Activated T-cell treated with anti-CD3 and anti-CD28 coated beads, Interleukin-2, amount 50 U/mL, for 4 hours (primary cell): ENCODE measurements at regions not wholly inside any gene's neighbourhood (a gene's known extent, or its start where the extent isn't known, plus 50 kb on each side); places are given as distances from the start of the nearest gene placed in this dataset.

ENCODE experiments used
- ATAC-seq, 2 donors: fragments of 200-7000 bp; cut with Tn5 transposase; one replicate each; pipeline ENCODE4 v1.10.0; 2021
- DNase-seq: peaks from one replicate; pipeline ENCODE4 v3.0.0-alpha.2; 2020
- H3K27me3 Mint-ChIP-seq: one replicate; pipeline ENCODE4 v1.8.0; 2021; ENCODE audit warnings: low read depth, mixed read lengths
- H3K36me3 Mint-ChIP-seq: one replicate; pipeline ENCODE4 v1.8.0; 2022; ENCODE audit warnings: mixed read lengths; ENCODE audit not compliant: insufficient read depth
- H3K4me1 Mint-ChIP-seq: one replicate; pipeline ENCODE4 v1.8.0; 2021; ENCODE audit warnings: low read depth, mixed read lengths
- H3K4me3 Mint-ChIP-seq: one replicate; pipeline ENCODE4 v1.8.0; 2021; ENCODE audit warnings: mild to moderate bottlenecking, moderate library complexity, mixed read lengths
- H3K9me3 Mint-ChIP-seq: one replicate; pipeline ENCODE4 v1.8.0; 2021; ENCODE audit warnings: mixed read lengths

DNA sequence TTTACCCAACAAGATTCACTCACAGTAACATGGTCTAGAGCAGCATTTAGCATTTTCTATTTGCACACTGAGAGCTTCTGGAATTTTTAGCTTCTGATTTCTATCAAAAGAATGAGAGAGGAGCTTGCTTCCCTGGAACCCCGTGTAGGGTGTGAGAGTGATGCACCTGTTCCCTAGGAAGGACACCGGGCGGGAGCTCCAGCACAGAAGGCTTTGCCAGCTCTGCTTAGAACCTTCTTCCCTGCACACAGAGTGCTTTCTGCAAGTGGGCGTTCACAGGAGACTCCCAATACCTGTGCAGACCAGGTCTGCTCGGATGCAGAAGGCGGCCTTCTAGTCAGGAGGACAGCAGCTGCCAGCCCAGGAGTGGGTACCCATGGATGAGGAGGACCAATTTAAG, 217.3 kb downstream of the TBXT start:
- H3K4me3 Mint-ChIP-seq = no peak overlapping the region
- H3K27me3 Mint-ChIP-seq = peaks cover 8% of the 10 kb centered on the region
- H3K9me3 Mint-ChIP-seq = no peaks in the 10 kb centered on the region
- DNase-seq (no peak), ATAC-seq (no peak)
- H3K36me3 Mint-ChIP-seq = no peaks in the 10 kb centered on the region
- H3K4me1 Mint-ChIP-seq = no peaks in the 10 kb centered on the region

DNA sequence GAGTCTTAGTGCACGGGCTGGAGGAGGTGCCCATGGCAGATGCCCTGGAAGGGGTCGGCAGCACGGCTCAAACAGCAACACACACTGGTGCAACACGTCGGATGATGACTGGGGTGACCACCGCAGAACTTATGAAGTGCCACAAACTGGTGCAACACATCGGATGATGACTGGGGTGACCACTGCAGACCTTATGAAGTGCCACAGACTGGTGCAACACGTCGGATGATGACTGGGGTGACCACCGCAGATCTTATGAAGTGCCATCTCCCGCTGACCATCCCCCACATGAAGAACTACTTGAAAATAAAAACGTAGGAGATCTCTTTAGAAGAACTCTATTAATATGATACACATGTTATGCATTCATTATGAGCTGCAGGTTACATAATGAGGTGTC, 218.3 kb downstream of the TBXT start:
- Mint-ChIP-seq H3K4me3 (no peak overlapping the region), H3K4me1 (no peaks in the 10 kb centered on the region), H3K9me3 (no peaks in the 10 kb centered on the region), H3K27me3 (peaks cover 7% of the 10 kb centered on the region), H3K36me3 (no peaks in the 10 kb centered on the region)
- ATAC-seq (no peak), DNase-seq (no peak)

DNA sequence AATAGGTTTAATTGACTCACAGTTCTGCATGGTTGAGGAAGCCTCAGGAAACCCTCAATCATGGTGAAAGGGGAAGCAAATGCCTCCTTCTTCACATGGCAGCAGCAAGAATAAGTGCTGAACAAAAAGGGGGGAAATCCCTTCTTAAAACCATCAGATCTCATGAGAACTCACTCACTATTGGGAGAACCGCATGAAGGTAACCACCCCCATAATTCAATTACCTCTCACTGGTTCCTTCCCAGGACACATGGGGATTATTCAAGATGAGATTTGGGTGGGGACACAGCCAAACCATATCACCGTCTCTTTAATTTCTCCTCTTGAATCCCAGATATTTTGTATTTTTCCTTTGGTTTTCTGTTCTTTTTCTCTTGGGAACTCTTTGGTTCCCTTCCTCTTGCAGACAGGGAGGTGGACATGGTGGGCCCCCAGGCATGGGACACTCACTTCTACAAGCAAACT, 223.6 kb downstream of the TBXT start:
- Mint-ChIP-seq H3K4me3 (no peak overlapping the region), H3K27me3 (peaks cover 9% of the 10 kb centered on the region), H3K36me3 (no peaks in the 10 kb centered on the region), H3K4me1 (no peaks in the 10 kb centered on the region), H3K9me3 (no peaks in the 10 kb centered on the region)
- ATAC-seq (no peak), DNase-seq (no peak)

DNA sequence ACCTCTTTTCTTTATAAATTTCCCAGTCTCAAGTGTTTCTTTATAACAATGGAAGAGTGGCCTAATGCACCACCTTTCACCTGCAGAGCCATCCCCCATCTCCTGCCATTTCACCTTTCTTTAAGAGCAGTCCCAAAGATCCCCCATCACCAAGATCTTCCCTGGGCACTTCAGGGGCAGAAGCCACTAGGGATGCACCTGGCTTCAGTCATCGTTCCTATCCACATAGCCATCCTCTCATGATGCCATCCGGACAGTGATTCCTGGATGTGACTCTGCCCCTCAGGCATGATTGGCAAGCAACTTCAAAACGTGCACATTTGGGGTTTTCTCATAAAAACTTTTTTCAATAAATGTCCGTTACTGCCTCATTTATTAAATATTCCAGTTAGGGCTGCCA, 225.9 kb downstream of the TBXT start:
- no peaks in the 10 kb centered on the region for H3K4me1 Mint-ChIP-seq
- no peaks in the 10 kb centered on the region for H3K9me3 Mint-ChIP-seq
- H3K36me3 Mint-ChIP-seq = no peaks in the 10 kb centered on the region
- no peak overlapping the region for H3K4me3 Mint-ChIP-seq
- DNase-seq = no peak
- no peak for ATAC-seq
- peaks cover 4% of the 10 kb centered on the region for H3K27me3 Mint-ChIP-seq

DNA sequence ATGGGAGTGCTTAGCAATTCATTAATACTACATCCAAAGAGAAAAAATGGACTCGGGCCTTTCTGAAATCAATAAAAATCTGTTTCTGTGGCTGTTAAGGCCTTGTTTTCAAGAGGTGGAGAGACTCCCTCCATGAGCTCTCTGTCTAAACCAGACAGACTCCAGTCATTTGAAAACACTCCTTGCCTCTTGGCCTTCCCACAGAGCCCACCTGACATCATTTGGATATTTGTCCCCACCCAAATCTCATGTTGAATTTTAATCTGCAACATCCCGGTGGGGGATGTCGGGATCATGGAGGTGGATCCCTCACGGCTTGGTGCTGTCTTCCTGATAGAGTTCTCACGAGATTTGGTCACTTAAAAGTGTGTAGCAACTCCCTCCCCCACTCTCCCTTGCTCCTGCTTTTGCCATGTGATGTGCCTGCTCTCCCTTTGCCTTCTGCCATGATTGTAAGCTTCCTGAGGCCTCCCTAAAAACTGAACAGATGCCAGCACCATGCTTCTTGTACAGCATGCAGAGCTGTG, 226.3 kb downstream of the TBXT start:
- Mint-ChIP-seq H3K4me3 (no peak overlapping the region), H3K36me3 (no peaks in the 10 kb centered on the region), H3K27me3 (peaks cover 6% of the 10 kb centered on the region), H3K4me1 (no peaks in the 10 kb centered on the region), H3K9me3 (no peaks in the 10 kb centered on the region)
- ATAC-seq (no peak), DNase-seq (no peak)

DNA sequence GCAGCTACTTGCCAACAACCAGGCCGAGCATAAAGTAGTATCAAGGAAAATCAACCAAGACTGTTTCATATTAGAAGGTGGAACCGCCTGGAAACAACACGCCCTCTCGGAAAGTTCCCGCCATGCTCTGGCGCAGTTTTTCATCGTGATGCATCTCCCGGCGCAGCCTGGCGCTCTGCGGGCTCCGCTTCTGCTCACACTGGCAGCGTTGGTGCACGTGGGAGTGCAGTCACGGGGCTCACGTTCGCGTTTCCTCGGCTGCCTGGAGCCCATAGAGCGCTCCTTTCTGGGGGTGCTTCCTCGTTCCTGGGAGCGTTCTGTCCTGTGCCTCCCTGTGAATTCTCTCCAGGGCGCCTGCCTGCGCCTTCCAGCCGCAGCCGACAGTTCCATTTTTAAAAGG, 227.3 kb downstream of the TBXT start:
- Mint-ChIP-seq H3K4me1 (no peaks in the 10 kb centered on the region), H3K27me3 (peaks cover 11% of the 10 kb centered on the region), H3K9me3 (peaks cover 3% of the 10 kb centered on the region), H3K4me3 (no peak overlapping the region), H3K36me3 (no peaks in the 10 kb centered on the region)
- DNase-seq (no peak), ATAC-seq (no peak)

DNA sequence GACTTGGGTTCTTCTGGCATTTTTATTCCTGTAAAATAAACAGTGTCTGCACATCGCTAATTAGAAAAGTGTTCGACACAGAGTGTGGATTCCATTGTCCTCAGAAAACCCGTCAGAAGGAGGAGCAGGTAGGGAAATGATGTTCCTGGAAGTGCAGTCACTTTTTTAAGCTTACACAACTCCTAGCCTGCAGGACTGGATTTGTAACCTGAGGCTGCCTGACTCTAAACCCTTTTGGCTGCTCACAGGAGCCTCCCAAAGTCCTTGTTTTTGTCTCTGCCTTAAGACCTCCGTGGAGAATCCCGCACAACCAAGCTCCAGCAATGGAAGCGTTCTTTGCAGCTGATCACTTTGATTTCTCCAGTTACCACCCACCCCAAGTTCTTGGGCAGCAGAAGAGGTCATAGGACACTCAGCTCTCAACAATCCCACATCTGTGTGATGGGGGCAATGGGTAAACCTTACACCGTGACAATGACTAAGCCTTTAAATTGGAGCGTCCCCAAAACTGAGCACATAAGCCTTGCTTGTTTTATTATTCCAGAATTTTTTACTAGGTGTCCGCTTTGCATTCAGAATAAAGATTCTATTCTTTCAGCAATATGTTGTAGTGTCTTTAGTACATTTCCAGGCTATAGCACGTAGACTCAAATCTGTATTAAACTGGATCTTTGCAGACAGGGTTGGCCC, 227.9 kb downstream of the TBXT start:
- Mint-ChIP-seq H3K4me1 (no peaks in the 10 kb centered on the region), H3K9me3 (peaks cover 3% of the 10 kb centered on the region), H3K27me3 (peaks cover 11% of the 10 kb centered on the region), H3K36me3 (no peaks in the 10 kb centered on the region), H3K4me3 (no peak overlapping the region)
- ATAC-seq = no peak
- no peak for DNase-seq

DNA sequence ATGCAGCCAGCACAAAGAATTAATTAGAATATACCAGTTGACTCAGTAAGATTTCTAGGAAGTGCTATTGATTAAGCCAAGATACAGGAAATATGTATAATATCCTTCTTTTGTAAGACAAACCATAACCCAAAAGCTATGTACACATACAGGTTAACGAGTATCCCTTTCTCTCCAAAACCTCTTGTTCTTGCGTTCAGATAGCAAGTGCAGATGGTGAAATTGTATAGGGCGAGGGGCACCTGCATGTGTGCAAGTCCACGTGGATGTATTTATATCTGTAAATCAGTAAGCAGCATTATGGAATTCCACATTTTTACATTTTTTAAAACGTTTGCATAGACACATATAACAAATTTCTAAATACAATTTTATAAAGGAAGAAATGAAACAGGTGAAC, 228.6 kb downstream of the TBXT start:
- no peak for ATAC-seq
- Mint-ChIP-seq H3K4me1 (no peaks in the 10 kb centered on the region), H3K9me3 (peaks cover 3% of the 10 kb centered on the region), H3K4me3 (no peak overlapping the region), H3K36me3 (no peaks in the 10 kb centered on the region), H3K27me3 (peaks cover 11% of the 10 kb centered on the region)
- no peak for DNase-seq

DNA sequence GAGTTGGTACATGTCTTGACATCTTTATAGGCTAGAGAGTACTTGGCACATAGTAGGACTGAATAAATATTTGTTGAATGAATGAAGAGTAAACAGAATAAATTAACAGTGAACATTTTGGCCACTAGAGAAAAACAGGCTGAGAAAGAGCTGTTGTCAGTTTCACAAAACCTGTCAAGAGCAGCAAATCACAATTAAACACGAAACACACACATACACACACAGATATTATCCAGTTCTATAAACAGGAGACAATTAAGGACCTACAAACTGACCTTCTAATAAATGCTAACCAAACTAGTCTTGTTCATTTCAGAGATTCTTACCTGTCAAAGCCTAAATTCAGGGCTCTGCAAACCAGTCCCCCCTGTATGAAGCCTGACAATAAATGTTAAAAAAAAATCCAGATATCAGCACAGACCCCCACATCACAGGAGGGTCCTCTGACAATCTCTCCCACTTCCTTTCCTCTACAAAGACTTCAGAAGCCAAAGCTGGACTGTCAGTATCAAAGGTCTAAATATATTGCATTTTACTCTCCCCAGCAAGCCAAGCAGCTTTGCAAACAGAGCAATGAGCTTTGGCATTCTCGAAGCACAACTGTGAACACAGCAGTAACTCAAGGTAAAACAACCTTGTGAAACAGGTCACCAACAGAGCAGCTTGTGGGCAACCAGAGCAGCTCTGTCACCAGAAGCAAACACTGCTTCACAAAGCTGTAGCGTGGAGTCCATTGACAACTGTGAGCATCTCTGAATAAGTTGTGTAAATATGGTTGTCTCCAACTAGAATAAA, 229.9 kb downstream of the TBXT start:
- Mint-ChIP-seq H3K4me3 (no peak overlapping the region), H3K9me3 (peaks cover 3% of the 10 kb centered on the region), H3K4me1 (no peaks in the 10 kb centered on the region), H3K36me3 (no peaks in the 10 kb centered on the region), H3K27me3 (peaks cover 11% of the 10 kb centered on the region)
- no peak for ATAC-seq
- DNase-seq = no peak

DNA sequence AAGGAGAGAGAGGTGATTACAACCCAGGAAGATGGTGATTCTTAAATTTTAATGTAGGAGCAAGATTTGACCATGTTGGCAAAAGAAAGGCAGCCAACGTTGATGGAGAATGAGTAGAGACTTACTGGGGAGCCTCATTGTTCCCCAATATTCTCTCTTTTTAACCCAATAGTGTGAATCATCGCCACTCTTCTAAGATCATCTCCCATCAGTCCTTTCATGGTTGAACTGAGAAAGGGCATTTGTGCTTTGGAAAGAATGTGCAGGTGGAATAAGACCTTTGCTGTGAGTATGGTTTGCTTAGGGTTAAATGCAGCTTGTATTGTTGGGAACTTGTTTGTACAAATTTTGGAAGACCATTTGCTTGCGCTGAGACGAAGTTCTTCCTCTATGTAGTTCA, 231.0 kb downstream of the TBXT start:
- no peak for ATAC-seq
- H3K9me3 Mint-ChIP-seq = peaks cover 3% of the 10 kb centered on the region
- no peaks in the 10 kb centered on the region for H3K4me1 Mint-ChIP-seq
- no peak overlapping the region for H3K4me3 Mint-ChIP-seq
- no peaks in the 10 kb centered on the region for H3K36me3 Mint-ChIP-seq
- no peak for DNase-seq
- H3K27me3 Mint-ChIP-seq = peaks cover 10% of the 10 kb centered on the region

DNA sequence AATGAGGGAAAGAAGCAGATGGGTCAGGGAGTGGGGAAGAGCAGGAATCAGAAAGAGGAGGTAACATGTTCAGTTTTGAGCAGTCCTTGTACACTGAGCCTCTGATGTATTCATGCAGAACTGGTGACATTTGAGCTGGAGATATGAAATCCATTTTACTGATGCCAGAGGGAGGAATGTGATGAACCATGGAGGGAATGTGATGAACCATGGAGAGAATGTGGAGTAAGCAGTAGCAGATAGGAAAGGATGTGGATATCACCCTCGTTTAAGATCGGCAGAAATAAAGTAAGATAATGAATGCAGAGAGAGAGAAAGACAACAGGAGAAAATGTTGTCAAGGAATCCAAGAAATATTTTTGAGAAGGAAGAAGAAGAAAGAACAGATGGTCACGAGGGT, 231.6 kb downstream of the TBXT start:
- Mint-ChIP-seq H3K36me3 (no peaks in the 10 kb centered on the region), H3K4me1 (no peaks in the 10 kb centered on the region), H3K27me3 (peaks cover 9% of the 10 kb centered on the region), H3K9me3 (peaks cover 3% of the 10 kb centered on the region), H3K4me3 (no peak overlapping the region)
- ATAC-seq (no peak), DNase-seq (no peak)

DNA sequence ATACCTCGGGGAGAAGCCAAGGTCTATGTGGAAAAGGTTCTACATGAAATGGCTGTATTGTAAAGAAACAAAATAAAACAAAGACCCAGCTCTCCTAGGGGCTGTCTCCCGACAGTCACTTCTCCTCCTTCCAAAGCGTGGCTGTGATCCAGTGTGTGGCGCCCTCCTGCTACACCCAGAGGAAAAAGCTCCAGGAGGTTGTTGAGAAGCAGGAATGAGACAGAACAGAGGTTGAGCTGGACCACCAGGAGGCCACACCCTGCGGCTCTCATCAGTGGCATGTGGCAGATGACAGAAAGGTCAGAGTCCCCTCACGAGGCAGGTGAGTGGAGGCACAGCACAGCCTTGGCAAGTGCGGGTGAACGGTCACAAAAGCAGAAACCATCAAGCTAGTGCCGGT, 236.0 kb downstream of the TBXT start:
- Mint-ChIP-seq H3K4me3 (no peak overlapping the region), H3K9me3 (peaks cover 3% of the 10 kb centered on the region), H3K4me1 (no peaks in the 10 kb centered on the region), H3K36me3 (no peaks in the 10 kb centered on the region), H3K27me3 (peaks cover 7% of the 10 kb centered on the region)
- DNase-seq (no peak), ATAC-seq (no peak)

DNA sequence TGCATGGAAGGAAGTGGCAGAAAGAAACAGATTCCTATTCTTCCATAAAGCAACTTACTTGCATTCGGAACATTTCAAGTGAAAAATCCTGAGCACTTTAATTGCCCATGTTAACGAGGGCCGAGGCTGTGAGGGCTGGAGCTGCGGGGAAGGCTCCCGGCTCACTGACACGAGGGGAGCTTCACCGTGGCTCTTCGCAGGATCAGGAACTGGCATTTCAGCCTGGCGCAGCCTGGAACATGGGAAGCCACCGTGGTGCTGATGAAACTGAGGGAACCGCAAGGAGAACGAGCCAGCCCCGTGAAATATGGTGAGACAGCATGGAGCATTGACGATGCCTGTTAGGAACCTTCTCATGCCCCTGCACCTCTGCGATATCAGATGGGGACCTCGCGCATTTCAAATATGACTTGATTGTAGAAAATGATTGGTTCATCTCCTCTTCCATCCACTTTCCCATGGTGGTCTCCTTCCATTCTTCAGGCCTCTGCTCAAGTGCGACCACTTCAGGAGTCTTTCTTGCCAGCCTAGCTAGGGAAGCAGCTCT, 236.9 kb downstream of the TBXT start:
- Mint-ChIP-seq H3K27me3 (no peaks in the 10 kb centered on the region), H3K4me3 (no peak overlapping the region), H3K36me3 (no peaks in the 10 kb centered on the region), H3K9me3 (no peaks in the 10 kb centered on the region), H3K4me1 (no peaks in the 10 kb centered on the region)
- DNase-seq (no peak), ATAC-seq (no peak)

DNA sequence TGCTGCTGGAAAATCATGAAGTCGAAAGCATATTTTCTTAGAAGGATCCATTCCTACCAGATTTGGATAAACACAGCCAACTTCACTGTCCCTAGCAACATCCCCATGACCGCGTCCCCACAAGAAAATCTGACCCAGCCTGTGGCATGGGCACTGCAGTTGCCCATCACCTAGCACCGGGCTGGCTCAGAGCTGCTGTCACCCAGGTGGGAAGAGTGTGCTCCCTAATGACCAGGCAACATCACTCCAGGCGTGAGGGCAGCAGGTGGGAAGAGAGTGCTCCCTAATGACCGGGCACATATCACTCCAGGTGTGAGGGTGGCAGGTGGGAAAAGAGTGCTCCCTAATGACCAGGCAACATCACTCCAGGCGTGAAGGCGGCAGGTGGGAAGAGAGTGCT, 238.0 kb downstream of the TBXT start:
- no peak overlapping the region for H3K4me3 Mint-ChIP-seq
- H3K27me3 Mint-ChIP-seq = no peaks in the 10 kb centered on the region
- no peaks in the 10 kb centered on the region for H3K9me3 Mint-ChIP-seq
- no peaks in the 10 kb centered on the region for H3K36me3 Mint-ChIP-seq
- DNase-seq (no peak), ATAC-seq (no peak)
- no peaks in the 10 kb centered on the region for H3K4me1 Mint-ChIP-seq

DNA sequence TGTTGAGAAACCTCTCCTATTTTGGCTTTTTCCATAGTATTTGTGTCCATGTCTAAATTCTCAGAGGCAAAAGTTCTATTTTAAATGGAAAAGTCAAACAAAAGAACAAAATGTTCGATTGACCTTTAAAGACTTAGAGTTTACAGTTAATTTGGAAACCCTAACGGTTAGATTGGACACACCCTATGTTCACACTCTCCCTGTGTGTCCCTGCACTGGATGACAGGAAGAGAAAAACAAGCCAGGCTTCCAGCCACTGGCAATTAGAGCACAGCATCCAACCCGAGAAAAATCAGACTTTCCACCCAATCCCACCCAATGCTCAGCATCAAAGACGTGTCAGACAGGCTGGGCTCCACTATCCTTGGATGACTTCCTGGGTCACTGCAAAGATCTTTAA, 241.3 kb downstream of the TBXT start:
- H3K27me3 Mint-ChIP-seq = peaks cover 8% of the 10 kb centered on the region
- H3K36me3 Mint-ChIP-seq = no peaks in the 10 kb centered on the region
- H3K9me3 Mint-ChIP-seq = no peaks in the 10 kb centered on the region
- no peak for DNase-seq
- no peaks in the 10 kb centered on the region for H3K4me1 Mint-ChIP-seq
- no peak overlapping the region for H3K4me3 Mint-ChIP-seq
- no peak for ATAC-seq
